Peyer's patch (tissue), 4 donors: ENCODE measurements at regions not wholly inside any gene's neighbourhood (a gene's known extent, or its start where the extent isn't known, plus 50 kb on each side); places are given as distances from the start of the nearest gene placed in this dataset.

Experiments used
- CTCF ChIP-seq, 6 experiments: fragments of 450-650 bp in 4 of 6; fragments of 200-600 bp in 2 of 6; sonication (generic) in 1 of 6; IDR thresholded peaks; one replicate each; pipeline ENCODE4 v1.5.1; 2017 to 2019; ENCODE audit warnings: antibody characterized with exemption in 6 of 6, mild to moderate bottlenecking in 3 of 6, moderate library complexity in 1 of 6
- POLR2A ChIP-seq, 2 donors: fragments of 450-650 bp; IDR thresholded peaks; one replicate each; pipeline ENCODE4 v1.5.1; 2017; ENCODE audit warnings: antibody characterized with exemption in 2 of 2, mild to moderate bottlenecking in 2 of 2, moderate library complexity in 2 of 2

- TF ChIP-seq CTCF (IDR thresholded peaks at IDR 0.05) (no peak), POLR2A (IDR thresholded peaks at IDR 0.05) (no peak)
These were observed 116.6 kb downstream of the LIPG start for GRCh38 chr18:49678440-49678839.
